Mammary epithelial cell (primary cell): ENCODE measurements at regions not wholly inside any gene's neighbourhood (a gene's known extent, or its start where the extent isn't known, plus 50 kb on each side); places are given as distances from the start of the nearest gene placed in this dataset.

Experiments
- CTCF ChIP-seq, 2 donors: IDR thresholded peaks in 1 of 2; conservative IDR thresholded peaks in 1 of 2; 2 replicates each; pipeline ENCODE4 v1.5.1; 2011 to 2012; ENCODE audit warnings: inconsistent platforms in 2 of 2, low read length in 2 of 2, mild to moderate bottlenecking in 2 of 2, control low read depth in 1 of 2, low read depth in 1 of 2; ENCODE audit not compliant: insufficient read depth in 1 of 2; ENCODE audit errors: extremely low read depth in 1 of 2
- EZH2 ChIP-seq: IDR thresholded peaks from 2 replicates; pipeline ENCODE4 v1.6.1; 2012; ENCODE audit warnings: low read length, inconsistent platforms, borderline replicate concordance

- TF ChIP-seq CTCF (conservative IDR thresholded peaks at IDR 0.05 in 1 of 2, IDR thresholded peaks at IDR 0.05 in 1 of 2; ENCODE audit: extremely low read depth in 1 of 2, insufficient read depth in 1 of 2, low read depth in 1 of 2, low read length in 2 of 2): no peak
- no peak for TF ChIP-seq EZH2
Observed at GRCh38 chr13:62375653-62376052, 960.0 kb upstream of the PCDH20 start.
